ENCODE measurements at regions not wholly inside any gene's neighbourhood (a gene's known extent, or its start where the extent isn't known, plus 50 kb on each side); places are given as distances from the start of the nearest gene placed in this dataset.
"Not testable (repeated sequence)": the region's sequence is repeated elsewhere in the genome, so short reads cannot be mapped to it uniquely, and the experiment has no call there.

DNA sequence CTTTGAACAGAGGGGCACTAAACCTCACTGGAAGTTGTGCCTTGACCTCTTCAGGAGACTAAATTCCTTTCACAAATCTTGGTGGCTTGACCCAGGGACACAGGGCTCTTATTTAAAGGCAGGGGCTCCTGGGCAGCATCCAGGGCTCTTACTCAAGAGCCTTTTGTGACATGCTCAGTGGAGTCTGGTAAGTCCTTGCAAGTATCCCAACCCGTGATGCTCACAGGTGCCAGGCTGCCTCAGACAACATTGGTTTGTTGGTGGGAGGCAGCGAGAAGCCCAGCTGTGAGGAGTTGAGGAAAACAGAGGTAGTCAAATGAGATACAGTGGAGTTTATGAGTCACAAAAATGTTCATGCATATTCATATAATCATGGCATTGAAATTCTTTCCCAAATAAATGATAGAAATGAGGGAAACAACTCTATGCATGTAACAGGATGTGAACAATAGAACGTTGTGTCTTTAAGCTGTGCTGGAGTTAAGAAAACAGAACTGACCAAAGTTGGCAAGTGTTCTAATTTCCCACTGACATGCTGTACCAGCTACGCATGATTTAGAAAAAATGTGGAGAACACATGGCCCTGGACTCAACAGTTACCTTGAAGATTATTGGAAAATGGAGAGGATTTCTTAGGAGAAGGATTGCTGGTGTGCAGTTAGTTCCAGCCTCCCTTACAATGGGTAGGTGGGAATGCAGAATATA is 654.5 kb upstream of the COBL start:
- DNase-seq (ENCODE audit: missing footprints) (peak; percentile 42), ATAC-seq (no peak)
- intact Hi-C loops (cut with DNase I), result no loop called here

DNA sequence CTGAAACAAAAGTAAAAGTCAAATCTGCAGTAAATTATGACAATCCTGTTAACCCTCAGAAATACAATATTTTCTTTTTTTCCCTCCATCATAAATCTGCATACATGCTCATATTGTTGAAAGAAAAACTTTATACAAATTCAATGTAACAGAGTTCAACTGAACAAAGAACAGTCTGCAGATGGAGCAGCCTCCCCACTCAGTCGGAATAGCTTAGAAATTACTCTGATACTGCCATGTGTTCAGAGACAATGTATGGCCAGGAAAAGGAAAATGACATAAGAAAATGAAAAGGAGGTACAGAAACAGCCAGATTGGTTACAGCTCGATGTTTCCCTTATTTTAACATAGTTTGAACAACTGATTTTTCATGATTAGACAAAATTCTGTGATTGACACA is 651.9 kb upstream of the COBL start:
- ATAC-seq (no peak), DNase-seq (ENCODE audit: missing footprints) (no peak)
- intact Hi-C loops (cut with DNase I), result no loop called here

DNA sequence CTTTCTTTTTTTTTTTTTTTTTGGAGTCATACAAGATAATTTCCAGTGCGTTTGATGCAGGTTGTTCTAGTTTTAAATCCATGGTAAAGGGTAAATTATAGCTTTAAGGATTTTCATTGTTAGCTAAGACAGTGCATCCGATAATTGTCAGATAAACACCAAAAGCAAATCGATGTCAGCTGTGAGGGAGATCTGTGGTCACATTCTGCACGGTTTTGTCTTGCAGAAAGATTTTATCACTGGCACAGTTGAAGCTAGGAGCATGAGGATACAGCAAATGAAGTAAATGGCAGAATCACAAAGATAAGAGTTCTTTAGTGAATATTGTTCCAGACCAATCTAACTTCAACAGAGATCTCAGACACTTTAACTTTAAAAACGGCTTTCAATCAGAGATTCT is 648.8 kb upstream of the COBL start:
- ATAC-seq, result no peak
- DNase-seq (ENCODE audit: missing footprints), result no peak
- intact Hi-C loops (cut with DNase I), result no loop called here

DNA sequence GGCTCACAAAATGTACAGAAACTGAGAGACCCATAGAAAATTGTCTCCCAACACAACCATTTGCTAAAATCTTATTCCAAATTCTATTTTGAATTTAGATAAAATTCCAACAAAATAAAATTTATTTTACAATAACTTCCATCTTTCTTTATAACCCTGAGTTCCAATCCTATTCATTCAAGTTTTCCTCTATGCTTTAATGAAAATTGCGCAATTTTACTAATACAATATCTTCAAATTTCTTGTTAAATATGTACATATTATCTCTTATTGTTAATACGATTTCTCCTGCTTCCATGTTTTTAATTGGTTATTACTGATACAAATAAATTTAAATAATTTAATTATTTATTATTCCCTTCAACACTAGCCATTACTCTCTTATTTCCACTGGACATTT is 645.2 kb upstream of the COBL start:
- DNase-seq (ENCODE audit: missing footprints) (no peak), ATAC-seq (no peak)
- intact Hi-C loops (cut with DNase I), result no loop called here

DNA sequence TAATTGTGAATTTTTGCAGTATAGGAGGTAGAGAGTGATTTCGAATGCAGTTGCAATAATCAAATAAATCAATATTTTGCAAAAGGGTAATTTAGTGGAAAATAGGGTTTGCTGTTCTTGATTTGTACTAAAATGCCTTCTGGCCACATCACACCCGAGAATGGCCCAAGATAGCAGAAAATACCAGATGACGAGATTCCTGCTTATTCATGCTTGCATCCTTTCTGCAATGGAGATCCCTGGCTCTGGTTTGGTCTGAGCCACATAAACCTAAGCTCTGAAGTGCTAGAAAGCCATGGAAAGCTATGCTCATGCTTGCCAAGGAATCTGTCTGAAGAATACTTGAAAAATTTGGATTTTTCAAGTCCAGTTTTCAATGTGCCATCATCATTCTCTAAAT is 634.2 kb upstream of the COBL start:
- intact Hi-C loops (cut with DNase I), result no loop called here
- ATAC-seq (no peak), DNase-seq (ENCODE audit: missing footprints) (no peak)

DNA sequence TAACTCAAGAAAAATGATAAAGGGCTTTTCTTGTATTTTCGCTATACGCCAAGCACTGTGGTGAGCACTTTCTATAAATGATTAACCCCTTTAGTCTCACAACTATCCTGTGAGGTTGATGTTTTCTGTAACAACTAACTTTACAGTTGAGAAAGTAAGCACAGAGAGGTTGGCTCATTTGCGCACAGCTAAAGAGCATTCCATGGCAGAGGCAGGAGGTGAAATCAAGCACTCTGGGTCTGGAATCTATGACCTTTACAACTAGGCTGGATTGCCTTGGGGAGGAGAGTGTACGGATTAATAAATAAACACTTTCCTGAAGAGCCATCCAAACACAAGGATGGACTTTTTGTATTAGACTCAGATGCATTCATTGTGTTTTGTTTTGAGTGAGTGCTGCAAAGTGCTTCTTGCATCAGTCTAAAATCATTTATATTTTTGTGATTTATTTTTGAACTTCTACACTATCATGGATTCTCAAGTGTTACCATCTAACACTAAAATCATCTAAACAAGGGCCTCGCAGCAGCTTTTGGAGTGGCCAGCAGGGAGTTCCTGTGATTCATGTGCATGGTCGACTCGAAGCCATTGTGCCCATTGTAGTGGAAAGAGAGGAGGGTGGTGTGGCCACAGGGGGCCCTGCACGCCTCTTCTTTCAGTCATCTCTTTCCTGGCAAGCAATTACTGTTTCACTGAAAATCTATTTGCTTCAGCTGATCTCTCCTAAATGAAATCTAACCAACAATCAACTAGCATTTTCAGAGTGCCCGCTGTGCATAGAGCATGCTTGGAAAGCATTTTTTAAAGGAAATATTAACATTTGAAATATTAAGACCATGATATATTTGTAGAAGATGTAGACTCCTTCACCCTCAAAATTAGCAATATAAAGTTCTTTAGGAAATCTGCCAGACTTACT is 633.4 kb upstream of the COBL start:
- intact Hi-C loops (cut with DNase I), result no loop called here

DNA sequence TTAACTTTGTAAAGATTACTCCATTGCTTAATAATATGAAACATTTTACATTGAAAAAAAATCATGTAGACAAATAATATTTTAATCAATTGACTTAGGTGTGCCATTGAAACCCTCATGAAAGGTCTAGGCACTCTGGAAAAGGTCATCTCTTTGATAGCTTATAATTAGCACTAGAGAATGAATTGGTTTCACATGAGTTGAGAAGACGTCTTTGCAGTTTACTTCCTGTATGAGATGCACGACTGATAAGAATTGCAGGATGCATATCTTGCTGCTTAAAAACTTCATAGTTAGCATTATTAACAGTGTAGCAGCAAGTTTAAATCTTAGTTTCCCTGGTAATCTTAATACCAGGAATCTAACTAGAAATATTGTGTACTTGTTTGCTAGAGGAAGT is 614.2 kb upstream of the COBL start:
- intact Hi-C loops (cut with DNase I), result no loop called here
- DNase-seq (ENCODE audit: missing footprints), result no peak
- ATAC-seq, result no peak

More for the DNA sequence above, 633.4 kb upstream of the COBL start:
- ATAC-seq, result no peak
- no peak for DNase-seq (ENCODE audit: missing footprints)

DNA sequence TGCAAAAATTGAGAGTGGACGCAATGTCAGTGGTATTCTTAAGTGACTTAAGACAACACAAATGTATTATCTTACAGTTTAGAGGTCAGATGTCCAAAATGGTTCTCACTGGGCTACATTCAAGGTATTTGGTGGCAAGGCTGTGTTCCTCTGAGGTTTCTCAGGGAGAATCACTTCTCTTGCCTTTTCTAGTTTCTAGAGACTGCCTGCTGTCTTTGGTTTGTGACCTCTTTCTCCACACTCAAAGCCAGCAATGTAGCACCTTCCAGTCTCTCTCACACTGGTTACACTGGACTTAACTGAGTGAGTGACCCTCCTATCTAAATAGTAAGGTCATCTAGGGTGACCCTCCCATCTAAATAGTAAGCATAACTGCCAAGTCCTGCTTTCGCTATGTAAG is 613.2 kb upstream of the COBL start:
- intact Hi-C loops (cut with DNase I), result no loop called here
- ATAC-seq, result no peak

DNA sequence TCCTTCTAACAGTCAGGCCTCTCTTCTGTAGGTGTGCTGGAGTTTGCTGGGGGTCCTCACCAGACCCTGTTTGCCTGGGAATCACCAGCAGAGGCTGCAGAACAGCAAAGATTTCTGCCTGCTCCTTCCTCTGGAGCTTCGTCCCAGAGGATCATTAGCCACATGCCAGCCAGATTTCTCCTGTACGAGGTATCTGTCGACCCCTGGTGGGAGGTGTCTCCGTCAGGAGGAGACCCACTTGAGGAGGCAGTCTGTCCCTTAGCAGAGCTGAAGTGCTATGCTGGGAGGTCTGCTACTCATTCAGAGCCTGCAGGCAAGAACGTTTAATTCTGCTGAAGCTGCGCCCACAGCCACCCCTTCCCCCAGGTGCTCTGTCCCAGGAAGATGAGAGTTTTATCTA is 611.1 kb upstream of the COBL start:
- intact Hi-C loops (cut with DNase I), result no loop called here
- ATAC-seq (no peak), DNase-seq (ENCODE audit: missing footprints) (no peak)

More for the DNA sequence above, 613.2 kb upstream of the COBL start:
- DNase-seq (ENCODE audit: missing footprints), result no peak

DNA sequence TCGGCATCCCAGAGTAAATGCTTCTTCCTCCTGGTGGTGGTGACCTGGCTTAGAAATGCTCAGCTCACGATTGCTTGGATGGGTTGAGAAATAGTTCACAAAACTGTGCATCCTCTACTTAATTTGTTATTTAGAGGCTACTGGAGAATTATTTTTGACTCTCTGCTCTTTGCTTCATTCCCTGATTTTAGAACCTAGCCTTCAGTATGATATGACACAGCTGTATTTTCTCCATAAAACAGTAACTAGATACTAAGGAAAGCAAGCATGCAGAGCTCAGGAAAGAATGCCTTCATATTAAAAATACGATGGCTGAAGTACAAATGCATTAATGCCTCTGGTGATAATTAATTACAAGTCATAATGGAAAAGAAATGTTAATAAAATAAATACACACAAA is 602.0 kb upstream of the COBL start:
- intact Hi-C loops (cut with DNase I), result no loop called here
- ATAC-seq, result no peak
- no peak for DNase-seq (ENCODE audit: missing footprints)

DNA sequence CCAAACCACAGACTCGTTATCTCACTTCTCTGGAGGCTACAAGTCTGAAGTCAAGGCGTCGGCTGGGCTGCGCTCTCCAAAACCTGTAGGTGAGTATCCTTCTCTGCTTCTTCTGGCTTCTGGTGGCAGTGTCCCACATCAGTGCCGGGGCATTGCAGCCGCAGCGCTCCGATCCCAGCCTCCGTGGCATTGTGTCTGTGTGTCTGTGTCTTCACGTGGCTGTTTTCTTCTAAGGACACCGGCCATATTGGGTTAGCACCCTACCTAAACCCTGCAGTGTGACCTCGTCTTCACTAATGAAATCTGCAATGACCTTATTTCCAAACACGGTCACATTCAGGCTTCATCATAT is 584.9 kb upstream of the COBL start:
- intact Hi-C loops (cut with DNase I), result no loop called here
- ATAC-seq (no peak), DNase-seq (ENCODE audit: missing footprints) (no peak)

DNA sequence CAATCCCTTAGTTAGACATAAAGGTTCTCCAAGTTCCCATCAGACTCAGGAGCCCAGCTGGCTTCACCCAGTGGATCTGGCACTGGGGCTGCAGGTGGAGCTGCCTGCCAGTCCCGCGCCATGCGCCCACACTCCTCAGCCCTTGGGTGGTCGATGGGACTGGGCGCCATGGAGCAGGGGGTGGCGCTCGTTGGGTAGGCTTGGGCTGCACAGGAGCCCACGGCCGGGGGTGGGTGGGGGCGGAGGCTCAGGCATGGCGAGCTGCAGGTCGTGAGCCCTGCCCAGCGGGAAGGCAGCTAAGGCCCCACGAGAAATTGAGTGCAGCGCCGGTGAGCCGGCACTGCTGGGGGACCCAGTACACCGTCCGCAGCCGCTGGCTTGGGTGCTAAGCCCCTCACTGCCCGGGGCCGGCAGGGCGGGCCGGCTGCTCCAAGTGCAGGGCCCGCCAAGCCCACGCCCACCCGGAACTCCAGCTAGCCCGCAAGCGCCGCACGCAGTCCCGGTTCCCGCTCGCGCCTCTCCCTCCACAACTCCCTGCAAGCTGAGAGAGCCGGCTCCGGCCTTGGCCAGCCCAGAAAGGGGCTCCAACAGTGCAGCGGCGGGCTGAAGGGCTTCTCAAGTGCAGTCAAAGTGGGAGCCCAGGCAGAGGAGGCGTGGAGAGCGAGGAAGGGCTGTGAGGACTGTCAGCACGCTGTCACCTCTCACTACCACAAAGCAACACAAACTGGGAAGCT is 584.3 kb upstream of the COBL start:
- intact Hi-C loops (cut with DNase I); ATAC-seq; DNase-seq (ENCODE audit: missing footprints): not testable (repeated sequence)

DNA sequence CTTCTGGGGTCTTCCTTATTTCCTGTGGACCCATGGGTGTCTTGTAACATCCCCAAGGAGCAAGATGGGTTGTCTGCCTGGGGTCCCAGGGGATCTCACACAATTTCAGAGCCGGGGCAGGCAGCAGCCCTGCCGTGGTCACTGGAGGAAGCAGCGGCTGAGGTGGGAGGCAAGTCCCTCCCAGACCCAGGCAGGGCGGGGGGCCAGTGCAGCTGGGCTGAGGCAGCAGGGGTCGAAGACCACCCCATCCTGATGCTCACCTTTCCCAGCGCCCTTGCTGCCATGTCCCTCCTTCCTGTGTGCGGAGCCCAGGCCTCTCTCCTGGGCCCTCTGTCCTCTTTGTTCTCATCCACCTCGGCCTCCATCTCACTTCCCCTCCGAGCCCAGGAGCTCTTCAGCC is 583.0 kb upstream of the COBL start:
- ATAC-seq, result no peak
- DNase-seq (ENCODE audit: missing footprints), result no peak
- intact Hi-C loops (cut with DNase I), result no loop called here

DNA sequence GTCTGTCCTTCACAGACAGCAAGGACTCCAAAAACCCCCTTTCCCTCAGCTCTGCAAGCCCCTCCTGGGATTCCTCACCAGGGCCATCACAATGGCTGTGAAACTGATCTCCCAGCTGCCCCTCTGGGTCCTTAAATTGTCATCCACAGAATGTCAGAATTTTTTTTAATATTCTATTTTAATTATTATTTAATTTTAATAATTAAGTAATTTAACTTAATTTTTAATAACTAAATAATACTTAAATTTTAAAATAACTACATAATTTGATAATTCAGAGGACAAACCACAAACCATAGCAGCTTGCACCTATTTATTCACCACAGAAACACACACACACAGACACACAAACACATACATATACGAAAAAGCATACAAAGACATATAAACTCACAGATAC is 565.8 kb upstream of the COBL start:
- intact Hi-C loops (cut with DNase I), result no loop called here
- DNase-seq (ENCODE audit: missing footprints) (no peak), ATAC-seq (no peak)

DNA sequence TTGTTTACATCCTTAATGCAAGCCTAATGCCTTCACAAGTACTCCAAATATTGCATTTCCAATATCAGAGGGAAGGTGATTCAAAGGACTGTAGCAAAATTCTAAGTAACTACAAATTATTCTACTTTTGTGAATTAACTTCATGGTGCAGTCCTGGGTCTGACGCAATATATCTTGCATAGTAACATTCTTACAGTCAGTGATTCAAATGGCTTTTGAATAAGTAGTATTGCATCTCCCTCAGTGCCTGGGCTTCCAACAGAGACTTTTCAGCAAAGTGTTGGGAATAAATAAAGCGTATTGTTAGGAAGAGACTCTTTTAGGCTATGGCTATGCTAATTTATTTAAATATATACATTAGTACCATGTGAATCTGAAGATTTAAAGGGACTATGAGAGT is 564.7 kb upstream of the COBL start:
- DNase-seq (ENCODE audit: missing footprints) (no peak), ATAC-seq (no peak)
- intact Hi-C loops (cut with DNase I), result no loop called here

DNA sequence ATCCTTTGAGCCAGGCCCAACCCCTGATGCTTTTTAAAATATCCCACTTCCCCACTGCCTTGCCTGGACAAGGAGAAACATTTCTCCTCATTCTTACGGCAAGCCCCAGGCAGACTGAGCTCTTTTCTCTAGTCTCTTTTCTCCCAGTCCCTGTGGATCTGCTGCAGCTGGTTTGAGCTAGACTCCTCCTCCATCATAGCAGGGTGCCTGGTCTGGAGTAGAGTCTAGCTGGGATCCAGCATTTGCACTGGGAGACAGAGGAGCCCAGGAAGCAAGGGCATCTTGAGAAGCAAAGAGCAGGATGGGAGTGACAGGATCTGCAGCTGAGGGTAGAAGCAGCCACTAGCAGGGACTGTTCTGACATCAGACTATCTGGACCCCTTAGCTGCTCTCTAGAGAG is 562.3 kb upstream of the COBL start:
- no peak for ATAC-seq
- DNase-seq (ENCODE audit: missing footprints), result no peak
- intact Hi-C loops (cut with DNase I), result no loop called here

DNA sequence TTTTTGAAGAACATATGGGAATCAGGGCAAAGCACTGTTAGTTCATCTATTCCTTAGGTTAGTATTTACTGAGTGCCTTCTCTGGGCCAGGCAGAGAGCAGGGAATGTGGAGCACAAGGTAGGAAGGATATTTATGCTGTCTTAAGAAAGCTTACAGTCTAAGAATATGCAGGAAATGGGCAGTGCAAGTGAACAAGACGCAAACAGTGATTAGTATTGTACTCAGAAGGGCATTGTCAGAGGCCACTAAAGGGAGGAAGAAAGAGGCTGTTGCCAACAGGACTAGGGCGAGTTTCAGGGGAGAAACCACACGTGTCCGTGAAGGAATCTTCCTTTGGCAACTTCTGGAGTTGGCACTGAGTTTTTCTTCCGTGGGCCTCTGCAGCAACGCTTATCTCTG is 552.8 kb upstream of the COBL start:
- no peak for ATAC-seq
- intact Hi-C loops (cut with DNase I), result no loop called here
- no peak for DNase-seq (ENCODE audit: missing footprints)

DNA sequence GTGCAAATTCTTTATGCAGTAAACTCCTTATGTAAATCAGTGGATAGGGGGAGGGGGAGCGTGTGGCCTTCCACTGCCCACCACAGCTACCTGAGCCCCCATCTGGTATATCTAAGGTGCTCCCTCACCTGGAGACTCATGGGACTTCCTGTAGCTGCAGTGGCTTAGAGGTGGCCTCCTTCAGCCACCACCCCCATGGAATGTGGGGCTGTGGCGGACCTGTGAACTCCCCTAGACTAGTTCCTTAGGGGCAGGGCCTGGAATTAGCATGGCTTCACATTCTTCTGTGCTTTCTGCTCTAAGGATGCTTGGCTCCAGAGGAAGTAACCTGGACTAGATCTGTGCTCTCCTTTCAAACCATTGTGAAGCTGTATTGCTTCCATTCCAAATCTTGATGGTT is 550.5 kb upstream of the COBL start:
- DNase-seq (ENCODE audit: missing footprints), result no peak
- intact Hi-C loops (cut with DNase I), result no loop called here
- no peak for ATAC-seq

DNA sequence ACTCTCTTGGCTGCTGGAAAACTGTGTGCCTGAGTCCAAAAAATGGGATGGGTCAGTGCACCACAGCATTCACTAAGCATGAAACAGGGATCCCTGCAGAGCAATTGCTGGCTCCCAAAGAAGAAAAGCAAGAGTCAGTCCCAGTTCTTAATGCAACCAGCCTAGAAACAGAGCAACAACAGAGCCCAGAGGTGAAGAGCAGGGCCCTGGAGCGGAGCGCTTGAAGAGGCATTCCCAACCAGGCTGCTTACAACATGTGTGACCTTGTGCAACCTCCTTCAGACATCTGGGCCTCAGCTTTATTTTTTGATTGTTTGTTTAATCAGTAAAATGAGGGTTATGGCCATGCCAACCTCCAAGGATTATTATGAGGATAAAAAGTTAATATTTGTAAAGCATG is 543.7 kb upstream of the COBL start:
- ATAC-seq (no peak), DNase-seq (ENCODE audit: missing footprints) (no peak)
- intact Hi-C loops (cut with DNase I), result no loop called here

DNA sequence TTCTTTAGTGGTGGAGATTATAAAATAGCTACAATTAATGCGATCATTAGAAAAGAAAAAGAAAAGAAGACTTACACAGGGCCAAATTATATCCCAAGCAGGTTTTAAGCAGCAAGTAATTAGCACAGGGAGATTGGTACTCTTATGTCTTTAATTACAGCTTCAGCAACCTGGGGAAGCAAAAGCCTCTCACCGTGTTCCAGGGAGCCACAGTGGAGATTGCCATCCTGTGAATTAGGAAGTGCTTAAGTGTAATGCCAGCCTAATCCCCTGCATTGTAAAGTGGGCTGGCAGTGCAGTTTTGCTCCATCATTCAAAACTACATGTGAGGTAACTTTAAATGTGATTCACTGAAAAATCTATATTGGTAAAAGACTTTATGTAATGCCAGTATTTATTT is 533.5 kb upstream of the COBL start:
- ATAC-seq, result no peak
- intact Hi-C loops (cut with DNase I), result no loop called here
- no peak for DNase-seq (ENCODE audit: missing footprints)
